ENCODE measurements at regions not wholly inside any gene's neighbourhood (a gene's known extent, or its start where the extent isn't known, plus 50 kb on each side); places are given as distances from the start of the nearest gene placed in this dataset.

DNA sequence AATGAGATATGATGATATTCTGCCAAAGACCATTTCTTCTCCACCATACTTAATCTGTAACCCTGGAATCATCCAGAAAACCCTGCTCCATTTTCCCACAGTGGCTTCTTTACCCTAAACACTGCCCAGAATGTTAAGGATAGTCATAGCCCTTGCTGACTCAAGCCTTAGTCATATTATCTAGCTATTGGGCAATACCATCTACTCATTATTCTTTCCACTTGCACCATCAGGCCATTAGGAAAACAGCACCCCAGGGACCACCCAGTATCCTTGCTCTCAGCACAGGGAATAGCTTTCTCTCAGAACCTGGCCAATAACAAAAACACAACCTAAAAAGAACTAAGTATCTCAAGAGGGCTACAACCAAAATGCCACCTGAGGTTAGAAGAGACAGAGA lies 445.7 kb upstream of the SLC14A2 start:
- no peak for DNase-seq

DNA sequence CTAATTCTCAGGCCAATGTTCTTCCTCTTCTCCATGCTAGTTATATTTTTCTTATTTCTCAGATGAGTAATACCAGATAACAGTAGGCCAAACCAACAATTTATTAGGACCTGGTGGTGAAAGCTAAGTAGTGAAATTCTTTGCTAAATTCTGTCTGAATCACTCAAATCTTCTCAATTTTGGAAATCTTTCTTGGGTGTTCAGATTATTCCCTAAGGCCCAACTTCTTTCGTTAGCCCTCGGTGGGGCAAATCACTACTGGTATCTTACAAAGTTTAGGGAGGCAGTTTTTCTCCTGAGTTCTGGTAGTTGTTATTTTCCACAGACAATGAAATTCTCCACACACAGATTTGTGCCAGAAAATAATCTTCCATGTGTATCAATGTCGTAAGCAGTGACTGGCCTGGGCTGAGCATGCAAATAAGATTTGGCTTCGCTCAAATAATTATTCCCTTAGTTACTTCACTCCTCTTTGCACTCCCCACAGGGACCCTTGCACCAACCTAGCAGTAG lies 443.5 kb upstream of the SLC14A2 start:
- DNase-seq: no peak

DNA sequence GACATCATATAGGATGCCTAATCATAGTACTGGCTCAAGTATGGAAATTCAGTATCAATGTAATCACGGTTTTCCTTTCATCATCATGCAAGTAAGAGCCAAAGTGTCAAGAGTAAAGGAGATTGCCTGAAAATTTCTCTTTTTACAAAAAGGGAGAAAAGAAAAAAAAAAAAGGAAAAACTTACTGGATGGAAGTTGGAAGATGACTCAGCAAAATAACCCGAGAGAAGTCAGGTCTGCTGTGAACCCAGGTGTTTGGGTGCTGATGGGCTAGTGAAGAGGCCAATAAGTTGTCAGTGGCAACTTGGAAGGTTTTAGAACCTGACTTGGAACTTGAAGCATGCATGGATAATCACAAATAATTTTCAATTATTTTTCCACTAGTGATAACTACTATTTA lies 441.9 kb upstream of the SLC14A2 start:
- no peak for DNase-seq

- DNase-seq: no peak
These were observed 441.3 kb upstream of the SLC14A2 start for GRCh38 chr18:45173799-45174519.

- DNase-seq: no peak
These were observed 440.6 kb upstream of the SLC14A2 start for GRCh38 chr18:45174629-45175136.

DNA sequence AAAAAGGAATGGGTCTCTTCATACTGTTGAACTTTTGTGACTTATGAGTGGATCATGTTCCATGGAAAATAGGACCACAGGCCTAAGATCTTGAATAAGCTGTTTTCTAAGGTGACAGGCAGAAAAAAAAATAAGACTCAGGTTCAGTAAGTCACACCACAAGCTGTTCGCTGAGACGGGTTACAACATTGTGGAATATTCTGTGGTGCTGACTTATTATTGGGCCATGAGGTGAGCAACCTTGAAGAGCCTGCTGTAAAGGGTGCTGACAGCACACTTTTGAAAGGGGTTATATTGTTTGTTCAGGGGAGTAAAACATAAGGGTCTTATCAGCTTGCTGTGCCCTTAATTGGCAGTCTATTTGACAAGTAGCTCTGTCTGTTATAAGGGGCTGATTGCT lies 439.8 kb upstream of the SLC14A2 start:
- DNase-seq: no peak

- no peak for DNase-seq
These were observed 428.4 kb upstream of the SLC14A2 start for GRCh38 chr18:45186832-45187231.

DNA sequence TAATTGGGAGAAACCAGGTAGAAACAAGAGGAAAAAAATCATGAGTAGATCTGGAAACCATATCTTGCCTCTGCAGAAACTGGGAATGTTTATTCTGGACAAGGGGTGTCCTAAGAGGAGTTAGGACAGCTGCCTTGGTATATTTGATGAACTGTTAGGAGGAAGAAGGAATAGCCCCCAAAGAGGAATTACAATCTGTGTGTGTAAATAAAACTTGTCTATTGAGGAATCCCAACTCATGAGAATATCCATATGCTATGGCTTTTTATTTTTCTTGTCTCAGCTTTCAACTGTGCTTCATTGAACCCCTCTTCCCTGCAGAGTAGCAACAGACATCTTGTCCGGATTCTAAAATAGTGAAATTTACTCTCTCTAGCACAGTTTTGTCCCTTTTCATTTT lies 423.5 kb upstream of the SLC14A2 start:
- DNase-seq: no peak

DNA sequence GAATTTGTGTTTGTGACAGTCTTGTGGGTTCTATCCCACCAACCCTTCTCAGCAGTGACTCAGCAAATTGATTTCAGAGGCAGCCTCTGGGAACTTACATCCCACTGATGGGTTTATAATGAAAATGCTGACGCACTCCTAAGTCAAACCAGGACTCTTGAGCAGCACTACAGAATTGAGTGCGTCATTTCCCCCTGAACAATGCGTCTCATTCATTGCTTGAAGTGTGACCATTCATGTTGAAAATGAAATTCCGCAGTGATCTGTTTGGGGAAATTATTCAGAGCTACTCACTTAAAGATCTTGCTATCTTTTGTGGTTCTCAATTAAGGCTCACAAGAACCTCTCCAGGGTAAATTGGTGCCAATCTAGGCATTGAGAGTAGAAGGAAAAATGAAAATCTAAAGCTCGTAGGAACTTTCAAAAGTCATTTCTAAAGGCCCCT lies 417.7 kb upstream of the SLC14A2 start:
- DNase-seq: no peak

DNA sequence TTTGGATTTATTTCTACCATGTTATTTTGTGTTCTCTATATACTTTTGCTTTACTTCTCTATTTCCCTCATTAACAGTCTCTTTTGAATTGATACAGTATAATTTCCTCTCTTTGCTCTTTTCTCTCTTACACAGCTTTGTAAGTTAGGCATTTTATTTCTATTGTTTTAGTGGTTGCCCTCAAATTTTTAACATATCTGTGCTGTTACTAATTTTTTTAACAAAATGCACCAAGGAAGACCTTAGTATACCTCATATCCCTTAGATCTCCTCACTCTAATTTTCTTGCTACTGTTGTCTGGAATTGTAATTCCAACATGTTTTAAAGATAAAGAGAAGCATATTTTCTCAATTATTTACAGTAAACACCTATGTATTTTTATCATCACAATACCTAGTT lies 416.8 kb upstream of the SLC14A2 start:
- DNase-seq: no peak

DNA sequence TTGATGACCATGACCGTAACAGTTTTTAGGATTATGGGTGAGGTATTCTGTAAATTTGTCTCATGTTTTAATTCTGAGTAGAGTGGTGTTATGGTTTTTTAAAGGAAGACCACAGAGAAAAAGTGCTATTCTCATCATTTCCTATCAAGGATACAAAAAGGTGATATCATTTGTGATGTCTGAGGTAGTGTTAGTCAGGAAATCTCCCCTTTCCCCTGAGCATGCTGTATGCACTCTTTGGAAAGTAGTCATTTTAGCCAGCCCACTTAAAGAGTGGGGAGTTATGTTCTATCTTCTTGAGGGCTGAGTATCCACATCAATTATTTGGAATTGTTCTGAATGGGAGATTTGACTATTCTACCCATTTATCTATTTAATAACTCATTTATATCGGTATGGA lies 414.2 kb upstream of the SLC14A2 start:
- DNase-seq: no peak

DNA sequence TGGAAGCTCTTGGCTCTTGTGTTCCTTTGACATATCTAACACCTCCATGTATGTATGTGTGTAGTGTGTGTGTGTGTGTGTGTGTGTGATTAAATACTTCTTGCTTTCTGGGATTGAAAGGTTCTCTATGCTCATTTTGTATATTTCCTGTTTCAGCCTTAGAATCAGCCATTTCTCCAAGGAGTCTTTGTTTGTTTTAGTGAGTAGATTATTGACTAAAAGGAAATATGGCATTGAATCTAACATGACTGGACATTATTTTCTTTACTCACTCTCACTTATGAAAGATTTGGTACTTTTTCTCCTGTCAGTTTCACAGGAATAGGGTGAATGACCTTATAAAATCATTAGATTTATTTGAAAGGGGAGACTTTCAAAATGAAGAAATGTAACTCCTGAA lies 413.8 kb upstream of the SLC14A2 start:
- no peak for DNase-seq

- DNase-seq: no peak
These were observed 413.2 kb upstream of the SLC14A2 start for GRCh38 chr18:45202061-45202460.

DNA sequence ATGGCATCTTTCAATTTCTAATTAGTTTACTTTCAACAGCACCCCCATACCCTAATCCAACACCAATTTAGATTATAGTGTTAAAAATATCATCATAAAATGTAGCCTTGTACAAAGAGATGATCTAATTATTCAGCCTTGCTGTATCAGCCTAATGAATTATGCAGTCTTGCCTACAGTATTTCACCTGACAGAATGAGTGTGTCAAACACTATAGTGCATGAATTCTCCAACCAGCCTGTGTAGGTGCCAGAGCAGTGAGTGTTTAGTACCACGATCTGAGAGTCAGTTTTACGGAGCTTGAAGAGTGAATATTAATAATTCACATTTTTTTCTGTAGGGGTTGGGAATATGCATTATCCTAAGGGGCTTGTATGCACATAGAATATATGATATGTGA lies 411.6 kb upstream of the SLC14A2 start:
- no peak for DNase-seq

GRCh38 chr18:45207328-45207727 lies 407.9 kb upstream of the SLC14A2 start:
- DNase-seq: no peak

DNA sequence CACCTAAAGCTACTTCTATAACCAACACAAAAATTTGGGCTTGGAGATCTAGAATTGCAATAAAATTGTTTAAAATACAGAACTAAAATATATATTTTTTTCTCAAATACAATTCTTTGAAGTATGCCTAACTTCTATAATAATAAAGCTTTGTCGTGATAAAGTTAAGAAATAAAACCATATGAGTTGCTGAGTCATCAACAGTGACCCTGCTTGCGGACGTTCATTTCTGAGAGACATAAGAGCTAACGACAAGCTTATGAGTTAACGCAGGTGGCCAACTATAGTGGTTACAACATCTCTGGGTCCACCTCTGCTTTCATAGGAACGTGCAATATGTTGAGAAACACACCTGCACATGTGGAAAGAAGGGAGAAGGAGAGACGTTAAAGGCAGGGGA lies 407.1 kb upstream of the SLC14A2 start:
- DNase-seq: no peak

DNA sequence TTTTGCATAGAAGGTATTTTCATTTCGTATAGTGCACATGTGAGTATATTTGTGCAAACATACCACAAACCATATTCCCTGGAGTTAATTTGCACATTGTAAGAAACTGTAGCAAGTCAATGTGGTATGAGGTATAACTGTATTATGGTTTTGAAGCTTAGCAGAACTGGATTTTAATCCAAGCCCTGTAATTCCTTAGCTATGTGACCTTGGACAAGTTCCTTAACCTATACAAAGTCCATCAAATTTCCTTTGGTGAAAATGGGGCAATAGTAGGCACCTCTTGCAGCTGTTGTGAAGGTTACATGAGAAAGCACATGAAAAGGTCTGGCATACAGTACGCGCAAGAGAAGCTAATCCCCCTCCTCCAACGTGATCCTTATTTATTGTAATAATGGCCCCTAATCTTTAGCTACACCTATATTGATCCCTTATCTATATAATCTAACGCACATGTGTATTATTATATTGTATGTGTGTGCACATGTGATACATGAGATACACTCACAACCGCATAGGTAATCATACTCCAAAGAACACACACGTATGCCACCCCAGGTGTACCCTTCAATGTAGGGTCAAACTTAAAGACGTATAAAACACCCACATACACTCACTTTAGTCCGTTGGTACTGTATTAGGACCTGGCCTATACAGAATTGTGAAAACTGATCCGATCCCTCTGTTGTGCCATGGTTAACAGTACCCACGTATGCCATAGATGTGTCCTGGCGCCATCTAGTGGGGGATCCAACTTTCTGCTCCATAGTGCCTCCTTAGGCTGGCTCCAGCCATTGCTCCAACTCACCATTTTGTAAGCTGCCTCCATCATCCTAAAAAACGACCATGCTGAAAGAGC lies 402.9 kb upstream of the SLC14A2 start:
- peak; percentile 80 for DNase-seq

- no peak for DNase-seq
These were observed 402.3 kb upstream of the SLC14A2 start for GRCh38 chr18:45213040-45213333.

DNA sequence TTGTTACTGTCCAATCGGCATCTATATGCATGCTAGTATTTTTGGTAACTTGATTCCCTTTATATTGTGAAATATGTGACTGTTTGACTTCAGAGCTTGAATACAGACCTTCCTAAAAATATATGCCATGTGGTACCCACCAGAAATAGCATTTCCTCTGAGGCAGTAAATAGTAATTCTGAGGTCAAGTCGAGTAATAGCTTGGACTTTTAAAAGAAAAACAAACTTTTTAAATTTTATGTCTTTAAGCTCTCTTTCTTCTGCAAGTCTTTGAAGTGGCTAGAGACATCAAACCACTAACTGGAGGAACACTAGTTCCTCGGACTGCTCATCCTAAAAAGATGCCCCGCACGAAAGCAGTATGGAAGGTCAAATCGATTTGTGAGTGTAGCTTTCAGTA lies 396.8 kb upstream of the SLC14A2 start:
- DNase-seq: no peak

GRCh38 chr18:45221363-45221762 lies 393.9 kb upstream of the SLC14A2 start:
- DNase-seq: no peak

DNA sequence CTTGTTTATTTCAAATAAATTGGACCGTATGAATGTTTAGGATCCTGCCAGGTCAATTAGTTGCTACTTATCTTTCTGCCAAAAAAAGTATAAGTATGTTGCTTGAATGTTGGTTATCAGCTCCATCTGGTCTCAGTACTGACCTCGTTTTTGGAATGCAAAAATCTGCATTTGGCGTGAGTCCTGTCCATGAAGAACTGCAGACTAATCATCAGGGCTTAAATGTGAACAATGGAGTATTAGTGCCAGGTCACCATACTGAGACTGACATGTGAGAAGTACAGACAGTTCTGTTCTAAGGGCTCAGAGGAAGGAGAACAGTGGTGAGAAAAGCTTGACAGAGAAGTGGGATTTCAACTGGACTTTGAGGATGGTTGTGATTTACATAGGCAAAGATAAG lies 393.1 kb upstream of the SLC14A2 start:
- no peak for DNase-seq

- no peak for DNase-seq
These were observed 388.1 kb upstream of the SLC14A2 start for GRCh38 chr18:45227001-45227742.

DNA sequence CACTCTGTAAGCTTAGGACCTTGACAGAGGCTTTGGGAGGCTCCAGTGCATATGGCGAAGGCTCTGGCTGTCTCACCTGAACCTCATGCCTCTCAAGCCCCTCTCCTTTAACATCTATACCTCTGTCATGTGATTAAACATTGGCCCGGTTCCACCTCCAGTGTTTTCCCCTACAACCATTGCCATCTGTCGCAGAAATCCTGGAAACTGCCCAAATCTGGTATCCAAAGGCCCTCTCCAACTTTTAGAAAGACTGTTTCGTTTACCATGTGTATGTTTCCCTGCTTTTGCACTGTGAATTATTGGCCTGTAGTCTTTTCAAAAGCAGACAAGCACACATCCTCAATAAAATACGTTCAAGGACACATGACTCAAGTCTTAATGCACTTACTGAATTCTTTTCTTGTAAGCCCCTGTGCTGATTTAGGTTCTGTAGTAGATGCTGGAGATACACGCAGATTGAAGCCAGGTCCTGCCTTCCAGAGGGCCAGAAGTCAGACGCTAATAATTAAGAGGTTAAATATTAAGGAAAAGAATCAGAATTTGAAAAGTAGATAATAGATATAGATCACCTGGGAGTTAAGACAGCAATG lies 386.4 kb upstream of the SLC14A2 start:
- peak; percentile 29 for DNase-seq

Data from NCI-H1105 (cell line).